A549 (cell line): ENCODE measurements at regions not wholly inside any gene's neighbourhood (a gene's known extent, or its start where the extent isn't known, plus 50 kb on each side); places are given as distances from the start of the nearest gene placed in this dataset.

Source experiments
- ATAC-seq, 2 experiments: fragments of 200-7000 bp in 1 of 2; fragments of >200 bp in 1 of 2; cut with Nextera tagmentation in 1 of 2; cut with Tn5 transposase in 1 of 2; 3 replicates each; pipeline versions ENCODE4 v1.8.0 to v1.9.1; 2018 to 2020; ENCODE audit warnings: mild to moderate bottlenecking in 1 of 2, moderate library complexity in 1 of 2
- CTCF ChIA-PET: fragments of 300-600 bp; sonication (Branson Sonifier 250); formaldehyde crosslinking; extraction: SDS; loops from one replicate; lab custom pipeline; 2021; ENCODE audit warnings: antibody characterized with exemption, inconsistent platforms; lab: Yijun Ruan, JAX
- POLR2A ChIA-PET: fragments of 350-600 bp; formaldehyde crosslinking; extraction: SDS; loops from one replicate; lab custom pipeline; 2021; ENCODE audit warnings: antibody characterized with exemption, inconsistent platforms; lab: Yijun Ruan, JAX
- DNase-seq, 2 experiments: peaks; one replicate each; pipeline versions ENCODE4 v3.0.0 to v3.0.0-alpha.2; 2011 to 2016; ENCODE audit warnings: low read depth in 1 of 2, low spot score in 1 of 2
- FAIRE-seq: peaks from 2 replicates; lab custom pipeline; 2011; peaks lifted over from hg19 to GRCh38; lab: Jason Lieb, UNC
- H3K27ac ChIP-seq, 2 experiments: fragments of >200 bp; sonication (Bioruptor Twin); formaldehyde crosslinking; 3 replicates each; pipeline ENCODE4 v1.5.1; 2016 to 2017
- H3K4me1 ChIP-seq: fragments of >200 bp; sonication (Bioruptor Twin); formaldehyde crosslinking; 3 replicates; pipeline ENCODE4 v1.6.1; 2016
- H3K4me2 ChIP-seq: fragments of >200 bp; sonication (Bioruptor Twin); formaldehyde crosslinking; 3 replicates; pipeline ENCODE4 v1.6.1; 2016
- H3K4me3 ChIP-seq: fragments of >200 bp; sonication (Bioruptor Twin); formaldehyde crosslinking; 3 replicates; pipeline ENCODE4 v1.5.1; 2016
- H3K9me3 ChIP-seq: fragments of >200 bp; sonication (Bioruptor Twin); formaldehyde crosslinking; 3 replicates; pipeline ENCODE4 v1.6.1; 2016
- CHD2 ChIP-seq: fragments of 150-350 bp; IDR thresholded peaks from 2 replicates; pipeline ENCODE4 v1.6.1; 2014; ENCODE audit warnings: low read length; ENCODE audit not compliant: partially characterized antibody
- E2F6 ChIP-seq: IDR thresholded peaks from 2 replicates; pipeline ENCODE4 v1.6.1; 2012; ENCODE audit warnings: low read depth, borderline replicate concordance
- EHF ChIP-seq: fragments of 250-450 bp; sonication (Bioruptor Pico); IDR thresholded peaks from 2 replicates; pipeline ENCODE4 v1.5.0; 2020; ENCODE audit warnings: mild to moderate bottlenecking
- ELK1 ChIP-seq: fragments of 150-350 bp; IDR thresholded peaks from 2 replicates; pipeline ENCODE4 v1.6.1; 2014; ENCODE audit warnings: low read depth, mild to moderate bottlenecking, low read length
- FOXS1 ChIP-seq: fragments of 250-450 bp; sonication (Bioruptor Pico); IDR thresholded peaks from 2 replicates; pipeline ENCODE4 v1.5.0; 2020; ENCODE audit warnings: mild to moderate bottlenecking, moderate library complexity
- HDAC2 ChIP-seq: fragments of 200-600 bp; sonication (generic); IDR thresholded peaks from 2 replicates; pipeline ENCODE4 v1.6.1; 2016
- HES2 ChIP-seq: fragments of >200 bp; sonication (Bioruptor Twin); formaldehyde crosslinking; IDR thresholded peaks from 2 replicates; pipeline ENCODE4 v1.6.1; 2016
- HEYL ChIP-seq: fragments of 250-450 bp; sonication (Bioruptor Pico); IDR thresholded peaks from 2 replicates; pipeline ENCODE4 v1.8.0; 2021; ENCODE audit warnings: mild to moderate bottlenecking, moderate library complexity
- HOXB5 ChIP-seq: fragments of 250-450 bp; sonication (Bioruptor Pico); IDR thresholded peaks from 2 replicates; pipeline ENCODE4 v1.5.0; 2020; ENCODE audit warnings: mild to moderate bottlenecking, moderate library complexity
- JUN ChIP-seq, 2 experiments: fragments of >200 bp; sonication (Bioruptor Twin); formaldehyde crosslinking; IDR thresholded peaks; 2 replicates in 1 of 2; 3 replicates in 1 of 2; pipeline ENCODE4 v1.6.1; 2016 to 2017
- KDM1A ChIP-seq: fragments of 200-600 bp; sonication (generic); IDR thresholded peaks from 2 replicates; pipeline ENCODE4 v1.6.1; 2016; ENCODE audit warnings: low read depth, mild to moderate bottlenecking
- KDM5A ChIP-seq: fragments of 200-600 bp; sonication (generic); IDR thresholded peaks from 2 replicates; pipeline ENCODE4 v1.6.1; 2016; ENCODE audit warnings: antibody characterized with exemption, mild to moderate bottlenecking
- MAFK ChIP-seq: fragments of 450-650 bp; IDR thresholded peaks from 2 replicates; pipeline ENCODE4 v1.6.1; 2014; ENCODE audit not compliant: partially characterized antibody
- NFE2L2 ChIP-seq: fragments of 150-350 bp; conservative IDR thresholded peaks from 2 replicates; pipeline ENCODE4 v1.6.1; 2014; ENCODE audit warnings: low read length
- RARB ChIP-seq: fragments of 250-450 bp; sonication (Bioruptor Pico); IDR thresholded peaks from 2 replicates; pipeline ENCODE4 v1.8.0; 2021; ENCODE audit warnings: mild to moderate bottlenecking, moderate library complexity
- SREBF2 ChIP-seq: fragments of 450-650 bp; IDR thresholded peaks from 2 replicates; pipeline ENCODE4 v1.6.1; 2014; ENCODE audit warnings: mild to moderate bottlenecking, moderate library complexity
- TFCP2L1 ChIP-seq: fragments of 250-450 bp; sonication (Bioruptor Pico); IDR thresholded peaks from 2 replicates; pipeline ENCODE4 v1.5.0; 2021; ENCODE audit warnings: mild to moderate bottlenecking
- TP53 ChIP-seq: fragments of 250-450 bp; sonication (Bioruptor Pico); IDR thresholded peaks from 2 replicates; pipeline ENCODE4 v1.5.0; 2021; ENCODE audit warnings: mild to moderate bottlenecking, moderate library complexity
- ZC3H11A ChIP-seq: fragments of 450-650 bp; IDR thresholded peaks from 2 replicates; pipeline ENCODE4 v1.6.1; 2014; ENCODE audit warnings: antibody characterized with exemption, mild to moderate bottlenecking
- ZFP36 ChIP-seq: fragments of 450-650 bp; IDR thresholded peaks from 2 replicates; pipeline ENCODE4 v1.6.1; 2014; ENCODE audit warnings: borderline replicate concordance; ENCODE audit not compliant: partially characterized antibody
- ZSCAN20 ChIP-seq: fragments of 250-450 bp; sonication (Bioruptor Pico); IDR thresholded peaks from 2 replicates; pipeline ENCODE4 v1.8.0; 2022; ENCODE audit warnings: mild to moderate bottlenecking, moderate library complexity
- WGBS: methylation state at CpG from one replicate; pipeline ENCODE4 v1.1.6; 2017; ENCODE audit errors: missing lambda C conversion rate; 5-methylcytosine and 5-hydroxymethylcytosine counted together
- TF ChIP-seq, protein P1 (sequence below): IDR thresholded peaks from 2 replicates; pipeline ENCODE4 v1.6.1; 2012
- TF ChIP-seq, protein P2 (sequence below): IDR thresholded peaks from 2 replicates; pipeline ENCODE4 v1.6.1; 2012
- TF ChIP-seq, protein P3 (sequence below): fragments of 250-450 bp; sonication (Bioruptor Pico); IDR thresholded peaks from 2 replicates; pipeline ENCODE4 v1.5.0; 2021; ENCODE audit warnings: mild to moderate bottlenecking, moderate library complexity, borderline replicate concordance
- TF ChIP-seq, protein P4 (sequence below): fragments of 200-600 bp; sonication (generic); IDR thresholded peaks from 2 replicates; pipeline ENCODE4 v1.6.1; 2016; ENCODE audit warnings: antibody characterized with exemption, mild to moderate bottlenecking, moderate library complexity

GRCh38 chr3:8441969-8442559, 59.6 kb upstream of the LMCD1 start (continued):
- TF ChIP-seq CHD2 (no peak), HDAC2 (peak; percentile 79), ELK1 (no peak), TP53 (0 out of 2 replicates have a peak, but pooled peaks have one; percentile 49), ZFP36 (no peak), KDM1A (peak; percentile 94), FOXS1 (no peak), JUN (IDR thresholded peaks at IDR 0.05) (no peak), KDM5A (no peak), MAFK (no peak), ZC3H11A (no peak), E2F6 (no peak), EHF (CRISPR knock-in tag) (no peak), HEYL (CRISPR knock-in tag) (no peak)
- TF ChIP-seq, protein P1, sequence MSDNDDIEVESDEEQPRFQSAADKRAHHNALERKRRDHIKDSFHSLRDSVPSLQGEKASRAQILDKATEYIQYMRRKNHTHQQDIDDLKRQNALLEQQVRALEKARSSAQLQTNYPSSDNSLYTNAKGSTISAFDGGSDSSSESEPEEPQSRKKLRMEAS: no peak
- TF ChIP-seq, protein P2, sequence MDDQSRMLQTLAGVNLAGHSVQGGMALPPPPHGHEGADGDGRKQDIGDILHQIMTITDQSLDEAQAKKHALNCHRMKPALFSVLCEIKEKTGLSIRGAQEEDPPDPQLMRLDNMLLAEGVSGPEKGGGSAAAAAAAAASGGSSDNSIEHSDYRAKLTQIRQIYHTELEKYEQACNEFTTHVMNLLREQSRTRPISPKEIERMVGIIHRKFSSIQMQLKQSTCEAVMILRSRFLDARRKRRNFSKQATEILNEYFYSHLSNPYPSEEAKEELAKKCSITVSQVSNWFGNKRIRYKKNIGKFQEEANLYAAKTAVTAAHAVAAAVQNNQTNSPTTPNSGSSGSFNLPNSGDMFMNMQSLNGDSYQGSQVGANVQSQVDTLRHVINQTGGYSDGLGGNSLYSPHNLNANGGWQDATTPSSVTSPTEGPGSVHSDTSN: no peak
- TF ChIP-seq, protein P3, sequence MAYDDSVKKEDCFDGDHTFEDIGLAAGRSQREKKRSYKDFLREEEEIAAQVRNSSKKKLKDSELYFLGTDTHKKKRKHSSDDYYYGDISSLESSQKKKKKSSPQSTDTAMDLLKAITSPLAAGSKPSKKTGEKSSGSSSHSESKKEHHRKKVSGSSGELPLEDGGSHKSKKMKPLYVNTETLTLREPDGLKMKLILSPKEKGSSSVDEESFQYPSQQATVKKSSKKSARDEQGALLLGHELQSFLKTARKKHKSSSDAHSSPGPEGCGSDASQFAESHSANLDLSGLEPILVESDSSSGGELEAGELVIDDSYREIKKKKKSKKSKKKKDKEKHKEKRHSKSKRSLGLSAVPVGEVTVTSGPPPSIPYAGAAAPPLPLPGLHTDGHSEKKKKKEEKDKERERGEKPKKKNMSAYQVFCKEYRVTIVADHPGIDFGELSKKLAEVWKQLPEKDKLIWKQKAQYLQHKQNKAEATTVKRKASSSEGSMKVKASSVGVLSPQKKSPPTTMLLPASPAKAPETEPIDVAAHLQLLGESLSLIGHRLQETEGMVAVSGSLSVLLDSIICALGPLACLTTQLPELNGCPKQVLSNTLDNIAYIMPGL (CRISPR knock-in tag): no peak

DNA sequence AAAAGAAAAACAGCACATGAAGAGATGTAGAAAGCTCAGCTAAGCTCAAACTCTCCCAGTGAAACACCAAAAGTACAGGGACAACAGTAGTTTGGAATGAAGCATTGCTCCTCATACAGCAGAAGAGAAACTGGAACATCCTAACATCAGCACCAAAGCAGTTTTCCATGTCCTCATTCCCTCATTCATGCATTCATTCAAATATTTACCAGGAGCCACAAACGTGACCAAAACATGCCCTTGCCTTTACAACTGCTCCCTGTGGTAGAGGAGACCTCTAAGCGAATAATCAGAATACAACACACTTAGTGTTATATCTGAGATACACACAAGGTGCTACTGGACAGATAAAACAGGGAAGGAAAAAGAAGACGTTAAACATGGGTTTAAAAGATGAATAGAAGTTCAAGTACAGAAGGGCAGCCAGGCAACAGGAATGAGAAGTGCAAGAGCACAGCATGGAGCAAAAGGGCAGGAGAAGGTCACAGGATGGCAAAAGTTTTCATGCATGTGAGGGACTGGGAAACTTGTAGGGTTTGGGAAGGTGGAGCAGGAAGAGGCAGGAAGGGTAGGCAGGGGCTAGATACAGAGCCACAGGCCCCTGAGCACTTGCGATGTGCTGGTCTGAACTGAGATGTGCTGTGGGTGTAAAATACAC, 58.5 kb upstream of the LMCD1 start:
- FAIRE-seq (peak; percentile 59), DNase-seq (peak in 1 of 2 experiments; percentile 60), ATAC-seq (peak in 1 of 2 experiments; percentile 6; a peak in 3 of 6 replicates)
- TF ChIP-seq, protein P4, sequence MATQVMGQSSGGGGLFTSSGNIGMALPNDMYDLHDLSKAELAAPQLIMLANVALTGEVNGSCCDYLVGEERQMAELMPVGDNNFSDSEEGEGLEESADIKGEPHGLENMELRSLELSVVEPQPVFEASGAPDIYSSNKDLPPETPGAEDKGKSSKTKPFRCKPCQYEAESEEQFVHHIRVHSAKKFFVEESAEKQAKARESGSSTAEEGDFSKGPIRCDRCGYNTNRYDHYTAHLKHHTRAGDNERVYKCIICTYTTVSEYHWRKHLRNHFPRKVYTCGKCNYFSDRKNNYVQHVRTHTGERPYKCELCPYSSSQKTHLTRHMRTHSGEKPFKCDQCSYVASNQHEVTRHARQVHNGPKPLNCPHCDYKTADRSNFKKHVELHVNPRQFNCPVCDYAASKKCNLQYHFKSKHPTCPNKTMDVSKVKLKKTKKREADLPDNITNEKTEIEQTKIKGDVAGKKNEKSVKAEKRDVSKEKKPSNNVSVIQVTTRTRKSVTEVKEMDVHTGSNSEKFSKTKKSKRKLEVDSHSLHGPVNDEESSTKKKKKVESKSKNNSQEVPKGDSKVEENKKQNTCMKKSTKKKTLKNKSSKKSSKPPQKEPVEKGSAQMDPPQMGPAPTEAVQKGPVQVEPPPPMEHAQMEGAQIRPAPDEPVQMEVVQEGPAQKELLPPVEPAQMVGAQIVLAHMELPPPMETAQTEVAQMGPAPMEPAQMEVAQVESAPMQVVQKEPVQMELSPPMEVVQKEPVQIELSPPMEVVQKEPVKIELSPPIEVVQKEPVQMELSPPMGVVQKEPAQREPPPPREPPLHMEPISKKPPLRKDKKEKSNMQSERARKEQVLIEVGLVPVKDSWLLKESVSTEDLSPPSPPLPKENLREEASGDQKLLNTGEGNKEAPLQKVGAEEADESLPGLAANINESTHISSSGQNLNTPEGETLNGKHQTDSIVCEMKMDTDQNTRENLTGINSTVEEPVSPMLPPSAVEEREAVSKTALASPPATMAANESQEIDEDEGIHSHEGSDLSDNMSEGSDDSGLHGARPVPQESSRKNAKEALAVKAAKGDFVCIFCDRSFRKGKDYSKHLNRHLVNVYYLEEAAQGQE: no peak
- 0 out of 2 replicates have a peak, but pooled peaks have one; percentile 26 for TF ChIP-seq HOXB5
- TF ChIP-seq FOXS1: peak; percentile 65
- TF ChIP-seq ZSCAN20: peak; percentile 70
- TF ChIP-seq NFE2L2: no peak
- TF ChIP-seq, protein P1: no peak
- TF ChIP-seq HES2: no peak
- TF ChIP-seq RARB (CRISPR knock-in tag): peak; percentile 38; the same call in 1 of the 2 replicates
- peak; percentile 15; the same call in 1 of the 2 replicates for TF ChIP-seq TFCP2L1 (CRISPR knock-in tag)
- TF ChIP-seq, protein P3 (CRISPR knock-in tag): 0 out of 2 replicates have a peak, but pooled peaks have one; percentile 4
- no peak for TF ChIP-seq SREBF2
- TF ChIP-seq E2F6: no peak
- H3K4me2 ChIP-seq: peak overlapping the region; percentile 93
- peak overlapping the region; percentile 94 to 99 for H3K27ac ChIP-seq
- no peaks in the 10 kb centered on the region for H3K9me3 ChIP-seq
- POLR2A ChIA-PET: interaction anchor here (1.2 to 5.1 kb wide), 6 partner anchors 14 to 182 kb away, joined by 3 to 194 read pairs (median 6); partner anchors contain the start of gene LMCD1
- peaks cover 60% of the 10 kb centered on the region for H3K4me1 ChIP-seq
- 16% methylated on average over 4 of the region's 4 CpGs for WGBS
- CTCF ChIA-PET: interaction anchor here (1.0 to 5.5 kb wide), 28 partner anchors 7 to 326 kb away, joined by 3 to 121 read pairs (median 9); partner anchors contain the start of genes LMCD1 and OXTR
- peak overlapping the region; percentile 40 for H3K4me3 ChIP-seq
